ENCODE measurements at regions not wholly inside any gene's neighbourhood (a gene's known extent, or its start where the extent isn't known, plus 50 kb on each side); places are given as distances from the start of the nearest gene placed in this dataset.
A peak's percentile ranks its signal among the peaks of the same experiment; 100 is the strongest.

GRCh38 chr12:74747305-74747704, 209.7 kb downstream of the ATXN7L3B start:
- TF ChIP-seq CTCF (IDR thresholded peaks at IDR 0.05) (peak in 2 of 4 experiments; percentile 43 to 48), POLR2A (IDR thresholded peaks at IDR 0.05) (no peak), POLR2AphosphoS5 (IDR thresholded peaks at IDR 0.05) (no peak)
